ENCODE measurements at regions not wholly inside any gene's neighbourhood (a gene's known extent, or its start where the extent isn't known, plus 50 kb on each side); places are given as distances from the start of the nearest gene placed in this dataset.
"Not testable (repeated sequence)": the region's sequence is repeated elsewhere in the genome, so short reads cannot be mapped to it uniquely, and the experiment has no call there.

DNA sequence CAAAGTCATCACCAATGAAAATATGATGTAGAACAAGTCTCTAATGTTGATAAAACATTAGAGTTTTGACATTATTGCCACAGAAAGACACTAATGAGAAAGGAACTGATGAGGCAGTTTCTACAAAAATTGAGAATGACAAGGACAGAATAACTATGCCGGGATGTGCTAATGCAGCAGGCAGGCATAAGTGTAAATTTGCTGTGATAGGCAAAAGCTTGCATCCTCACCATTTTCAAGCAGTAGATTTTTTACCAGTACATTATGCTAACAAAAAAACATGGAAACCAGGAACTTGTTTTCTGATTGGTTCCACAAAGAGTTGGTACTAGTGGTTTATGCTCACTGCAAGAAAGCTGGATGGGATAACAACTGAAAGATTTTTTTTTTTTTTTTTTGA, 715.5 kb upstream of the LRRTM4 start:
- H3K27ac ChIP-seq = no peak overlapping the region
- TF ChIP-seq ZFX (IDR thresholded peaks at IDR 0.05; ENCODE audit: borderline replicate concordance) = no peak

DNA sequence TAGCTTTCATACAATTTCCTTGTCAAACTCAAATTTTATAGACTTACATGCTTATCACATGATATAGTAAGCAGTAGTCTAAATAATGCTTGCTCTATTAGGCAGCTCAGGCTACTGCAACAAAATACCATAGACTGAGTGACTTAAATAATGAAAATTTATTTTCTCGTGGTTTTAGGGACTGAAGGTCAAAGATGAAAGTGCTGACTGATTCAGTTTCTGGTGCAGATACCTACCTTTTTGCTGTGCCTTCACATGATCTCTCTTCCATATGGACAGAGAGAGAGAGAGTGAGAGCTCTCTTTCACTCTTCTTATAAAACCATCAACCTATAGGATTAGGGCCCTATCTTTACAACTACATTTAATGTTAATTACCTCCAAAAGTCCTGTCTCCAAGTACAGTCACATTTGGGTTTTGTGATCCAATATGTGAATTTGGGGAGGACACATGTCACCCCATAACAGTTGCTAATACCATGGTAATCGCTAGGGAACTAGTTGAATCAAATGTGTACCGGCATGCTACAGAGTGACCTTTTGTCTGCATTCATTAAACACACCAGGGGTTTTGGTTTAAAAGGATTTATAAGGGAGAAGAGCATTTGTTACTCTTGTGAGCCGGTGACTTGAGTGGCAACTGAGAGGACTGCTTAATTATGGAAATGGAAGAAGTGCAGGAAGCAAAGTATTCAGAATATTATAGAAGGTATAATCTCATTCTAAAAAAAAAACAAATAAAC, 723.4 kb upstream of the LRRTM4 start:
- TF ChIP-seq, protein P1, sequence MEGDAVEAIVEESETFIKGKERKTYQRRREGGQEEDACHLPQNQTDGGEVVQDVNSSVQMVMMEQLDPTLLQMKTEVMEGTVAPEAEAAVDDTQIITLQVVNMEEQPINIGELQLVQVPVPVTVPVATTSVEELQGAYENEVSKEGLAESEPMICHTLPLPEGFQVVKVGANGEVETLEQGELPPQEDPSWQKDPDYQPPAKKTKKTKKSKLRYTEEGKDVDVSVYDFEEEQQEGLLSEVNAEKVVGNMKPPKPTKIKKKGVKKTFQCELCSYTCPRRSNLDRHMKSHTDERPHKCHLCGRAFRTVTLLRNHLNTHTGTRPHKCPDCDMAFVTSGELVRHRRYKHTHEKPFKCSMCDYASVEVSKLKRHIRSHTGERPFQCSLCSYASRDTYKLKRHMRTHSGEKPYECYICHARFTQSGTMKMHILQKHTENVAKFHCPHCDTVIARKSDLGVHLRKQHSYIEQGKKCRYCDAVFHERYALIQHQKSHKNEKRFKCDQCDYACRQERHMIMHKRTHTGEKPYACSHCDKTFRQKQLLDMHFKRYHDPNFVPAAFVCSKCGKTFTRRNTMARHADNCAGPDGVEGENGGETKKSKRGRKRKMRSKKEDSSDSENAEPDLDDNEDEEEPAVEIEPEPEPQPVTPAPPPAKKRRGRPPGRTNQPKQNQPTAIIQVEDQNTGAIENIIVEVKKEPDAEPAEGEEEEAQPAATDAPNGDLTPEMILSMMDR (IDR thresholded peaks at IDR 0.05) = no peak
- no peak for TF ChIP-seq ZFX (IDR thresholded peaks at IDR 0.05; ENCODE audit: borderline replicate concordance)
- H3K27ac ChIP-seq = no peak overlapping the region

DNA sequence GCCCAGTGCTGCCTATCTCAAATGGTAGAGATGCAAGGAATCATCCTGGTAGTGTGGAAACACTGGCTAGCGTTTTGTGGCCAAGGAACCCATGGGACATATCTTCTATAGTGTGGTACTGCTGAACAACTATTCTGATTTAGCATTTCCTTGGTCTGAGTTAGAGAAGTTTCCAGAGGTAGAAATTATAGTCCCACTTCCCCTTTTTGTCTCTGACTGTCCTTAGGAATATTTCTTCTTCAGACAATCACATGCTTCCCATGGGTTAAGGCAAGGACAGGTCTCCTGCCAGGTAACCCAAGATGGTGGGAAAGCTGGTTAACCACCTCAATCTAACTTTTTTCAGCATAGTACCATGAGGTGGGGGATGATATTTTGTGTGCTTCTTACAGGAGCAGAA, 729.5 kb upstream of the LRRTM4 start:
- no peak overlapping the region for H3K27ac ChIP-seq
- TF ChIP-seq ZFX (IDR thresholded peaks at IDR 0.05; ENCODE audit: borderline replicate concordance) = no peak
- TF ChIP-seq, protein P1 (IDR thresholded peaks at IDR 0.05) = no peak

DNA sequence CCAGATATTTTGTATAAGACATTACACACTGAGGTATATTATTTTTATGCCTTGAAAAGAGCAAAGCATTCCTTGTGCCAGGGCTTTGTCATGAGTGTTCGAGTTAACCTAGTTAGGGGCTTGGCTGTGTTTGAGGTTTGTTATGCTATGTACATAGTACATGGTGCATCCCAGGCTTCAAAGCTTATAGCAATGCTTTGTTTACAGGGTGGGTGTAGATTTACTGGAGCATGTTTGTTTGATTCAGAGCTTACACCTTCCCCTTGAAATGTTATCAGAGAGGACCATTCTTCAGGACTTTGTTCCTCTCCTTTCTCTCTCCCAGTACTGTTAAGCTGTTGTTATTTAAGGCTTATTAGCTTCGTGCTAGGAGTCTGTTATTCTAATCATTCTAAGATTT, 738.7 kb upstream of the LRRTM4 start:
- H3K27ac ChIP-seq = no peak overlapping the region
- TF ChIP-seq, protein P1 (IDR thresholded peaks at IDR 0.05) = no peak
- TF ChIP-seq ZFX (IDR thresholded peaks at IDR 0.05; ENCODE audit: borderline replicate concordance) = no peak

DNA sequence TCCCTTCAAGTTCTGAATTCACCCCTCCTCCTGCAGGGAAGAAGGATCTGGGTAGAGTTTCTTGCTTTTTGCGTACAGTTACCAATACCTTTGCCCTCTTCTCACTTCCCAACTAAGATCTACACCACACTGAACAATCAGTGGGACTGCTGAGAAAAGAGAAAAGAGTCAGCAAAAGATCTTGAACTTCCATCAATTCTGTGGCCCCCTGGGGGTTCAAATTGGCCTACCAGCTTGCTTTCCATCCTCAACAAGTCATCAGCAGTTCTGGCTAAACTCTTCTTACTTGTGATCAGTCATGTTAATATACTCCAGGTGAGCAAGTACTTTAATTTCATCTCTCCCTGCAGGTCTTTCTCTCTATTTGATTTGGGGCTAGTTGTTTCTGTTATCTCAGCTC, 739.3 kb upstream of the LRRTM4 start:
- TF ChIP-seq, protein P1 (IDR thresholded peaks at IDR 0.05) = no peak
- no peak for TF ChIP-seq ZFX (IDR thresholded peaks at IDR 0.05; ENCODE audit: borderline replicate concordance)
- no peak overlapping the region for H3K27ac ChIP-seq

DNA sequence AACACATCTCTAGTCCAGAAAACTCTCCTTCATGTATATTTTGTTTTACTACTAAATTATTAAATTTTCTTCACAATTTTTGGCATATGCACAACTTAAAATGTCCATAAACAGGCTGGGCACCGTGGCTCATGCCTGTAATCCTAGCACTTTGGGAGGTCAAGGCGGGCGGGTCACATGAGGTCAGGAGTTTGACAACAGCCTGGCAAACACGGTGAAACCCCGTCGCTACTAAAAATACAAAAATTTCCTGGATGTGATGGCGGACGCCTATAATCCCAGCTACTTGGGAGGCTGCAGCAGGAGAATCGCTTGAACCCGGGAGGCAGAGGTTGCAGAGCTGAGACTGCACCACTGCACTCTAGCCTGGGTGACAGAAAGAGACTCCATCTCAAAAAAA, 739.9 kb upstream of the LRRTM4 start:
- not testable (repeated sequence) for H3K27ac ChIP-seq

DNA sequence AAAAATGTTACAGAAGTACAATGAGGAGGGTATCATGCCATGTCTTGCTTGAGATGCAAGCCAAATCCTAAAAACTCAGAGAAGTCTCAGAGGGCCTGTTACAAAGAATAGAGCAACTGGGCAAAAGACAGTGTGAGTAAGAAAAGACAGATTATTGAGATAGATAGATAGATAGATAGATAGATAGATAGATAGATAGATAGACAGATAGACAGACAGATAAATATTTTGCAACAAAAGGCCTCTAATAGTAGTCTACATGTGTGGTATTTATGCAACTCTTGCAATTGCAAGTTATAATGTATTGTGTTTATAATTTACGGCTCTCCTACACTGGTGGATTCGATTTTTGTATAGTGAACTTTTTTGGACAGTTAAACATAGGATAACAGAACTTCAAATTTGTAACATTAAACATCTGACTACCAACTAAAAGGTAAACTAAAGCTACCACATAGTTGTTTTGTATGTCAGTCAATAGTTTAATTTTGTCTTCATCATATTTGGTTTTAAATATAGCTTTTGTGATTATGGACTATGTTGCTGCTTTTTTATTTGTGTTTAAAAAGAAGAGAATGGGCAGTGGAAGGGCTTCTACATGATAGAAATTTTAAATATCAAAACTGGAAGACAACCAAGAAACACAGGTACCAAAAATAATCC, 740.7 kb upstream of the LRRTM4 start:
- no peak for TF ChIP-seq ZFX (IDR thresholded peaks at IDR 0.05; ENCODE audit: borderline replicate concordance)
- TF ChIP-seq, protein P1 (IDR thresholded peaks at IDR 0.05) = no peak
- H3K27ac ChIP-seq = no peak overlapping the region

DNA sequence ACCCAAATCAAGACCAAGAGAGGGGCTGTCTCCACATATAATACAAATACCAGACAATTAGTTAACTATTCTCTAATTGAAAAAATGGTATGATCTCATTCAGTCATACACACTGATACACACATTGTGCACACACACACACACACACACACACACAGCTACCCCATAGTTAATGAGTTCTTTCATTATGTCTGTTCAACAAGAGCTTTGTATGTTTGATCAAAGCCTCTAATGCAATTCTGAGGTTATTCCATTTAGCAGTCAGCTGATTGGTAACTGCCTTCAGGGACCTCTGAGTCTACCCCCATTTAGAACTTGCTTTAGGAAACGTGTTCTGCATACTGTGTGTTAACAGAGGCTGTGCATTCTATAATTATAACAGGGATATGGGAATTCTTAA, 741.4 kb upstream of the LRRTM4 start:
- no peak overlapping the region for H3K27ac ChIP-seq
- TF ChIP-seq ZFX (IDR thresholded peaks at IDR 0.05; ENCODE audit: borderline replicate concordance) = no peak
- TF ChIP-seq, protein P1 (IDR thresholded peaks at IDR 0.05) = no peak
